ENCODE measurements at regions not wholly inside any gene's neighbourhood (a gene's known extent, or its start where the extent isn't known, plus 50 kb on each side); places are given as distances from the start of the nearest gene placed in this dataset.

- no peak for TF ChIP-seq POLR2A (IDR thresholded peaks at IDR 0.05)
- TF ChIP-seq, protein P1, sequence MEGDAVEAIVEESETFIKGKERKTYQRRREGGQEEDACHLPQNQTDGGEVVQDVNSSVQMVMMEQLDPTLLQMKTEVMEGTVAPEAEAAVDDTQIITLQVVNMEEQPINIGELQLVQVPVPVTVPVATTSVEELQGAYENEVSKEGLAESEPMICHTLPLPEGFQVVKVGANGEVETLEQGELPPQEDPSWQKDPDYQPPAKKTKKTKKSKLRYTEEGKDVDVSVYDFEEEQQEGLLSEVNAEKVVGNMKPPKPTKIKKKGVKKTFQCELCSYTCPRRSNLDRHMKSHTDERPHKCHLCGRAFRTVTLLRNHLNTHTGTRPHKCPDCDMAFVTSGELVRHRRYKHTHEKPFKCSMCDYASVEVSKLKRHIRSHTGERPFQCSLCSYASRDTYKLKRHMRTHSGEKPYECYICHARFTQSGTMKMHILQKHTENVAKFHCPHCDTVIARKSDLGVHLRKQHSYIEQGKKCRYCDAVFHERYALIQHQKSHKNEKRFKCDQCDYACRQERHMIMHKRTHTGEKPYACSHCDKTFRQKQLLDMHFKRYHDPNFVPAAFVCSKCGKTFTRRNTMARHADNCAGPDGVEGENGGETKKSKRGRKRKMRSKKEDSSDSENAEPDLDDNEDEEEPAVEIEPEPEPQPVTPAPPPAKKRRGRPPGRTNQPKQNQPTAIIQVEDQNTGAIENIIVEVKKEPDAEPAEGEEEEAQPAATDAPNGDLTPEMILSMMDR (IDR thresholded peaks at IDR 0.05) = no peak
Observed at GRCh38 chr7:17031906-17032551, 150.2 kb upstream of the AGR3 start.

Measured in thyroid gland (tissue), 4 donors.